ENCODE measurements at regions not wholly inside any gene's neighbourhood (a gene's known extent, or its start where the extent isn't known, plus 50 kb on each side); places are given as distances from the start of the nearest gene placed in this dataset.

DNA sequence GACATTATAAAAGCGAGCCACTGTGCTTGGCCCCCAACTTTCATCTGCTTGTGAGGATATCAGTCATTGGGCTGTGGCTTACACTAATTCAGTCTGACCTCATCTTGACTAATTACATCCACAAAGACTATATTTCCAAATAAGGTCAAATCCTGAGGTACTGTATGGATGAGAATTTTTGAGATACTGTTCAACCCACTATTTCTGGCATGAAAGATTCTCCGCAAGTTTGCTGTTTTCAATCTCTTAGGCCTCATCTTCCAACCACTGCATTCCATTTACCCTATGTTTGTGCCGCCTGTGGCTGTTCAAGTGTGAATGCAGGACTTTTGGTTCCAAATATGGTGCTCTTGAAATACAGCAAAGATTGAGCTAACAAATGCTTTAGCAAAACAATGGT is 400.9 kb upstream of the SGCD start:
- POLR2A ChIA-PET, result no interaction called here
- H3K27me3 ChIP-seq (ENCODE audit: control insufficient read depth in 1 of 2, insufficient read depth in 2 of 2, low read length in 2 of 2), result no peaks in the 10 kb centered on the region
- Mint-ChIP-seq H3K4me1 (ENCODE audit: low read depth) (no peaks in the 10 kb centered on the region), H3K4me3 (no peak overlapping the region), H3K27me3 (peaks cover 10% of the 10 kb centered on the region), H3K9me3 (no peaks in the 10 kb centered on the region), H3K27ac (no peak overlapping the region), H3K36me3 (ENCODE audit: low read depth) (no peaks in the 10 kb centered on the region)
- no peaks in the 10 kb centered on the region for H3K9me3 ChIP-seq (ENCODE audit: control insufficient read depth in 1 of 2, insufficient read depth in 1 of 2, low read length in 2 of 2)
- H3K36me3 ChIP-seq (ENCODE audit: insufficient read depth, low read length), result no peaks in the 10 kb centered on the region
- H3K27ac ChIP-seq (ENCODE audit: low read depth in 1 of 2, low read length in 2 of 2), result no peak overlapping the region
- DNase-seq (no peak), ATAC-seq (ENCODE audit: poor library complexity) (no peak)
- H3K4me1 ChIP-seq (ENCODE audit: insufficient read depth, low read length), result no peaks in the 10 kb centered on the region
- intact Hi-C loops (cut with DNase I, micrococcal nuclease), result no loop called here
- TF ChIP-seq, protein P1, sequence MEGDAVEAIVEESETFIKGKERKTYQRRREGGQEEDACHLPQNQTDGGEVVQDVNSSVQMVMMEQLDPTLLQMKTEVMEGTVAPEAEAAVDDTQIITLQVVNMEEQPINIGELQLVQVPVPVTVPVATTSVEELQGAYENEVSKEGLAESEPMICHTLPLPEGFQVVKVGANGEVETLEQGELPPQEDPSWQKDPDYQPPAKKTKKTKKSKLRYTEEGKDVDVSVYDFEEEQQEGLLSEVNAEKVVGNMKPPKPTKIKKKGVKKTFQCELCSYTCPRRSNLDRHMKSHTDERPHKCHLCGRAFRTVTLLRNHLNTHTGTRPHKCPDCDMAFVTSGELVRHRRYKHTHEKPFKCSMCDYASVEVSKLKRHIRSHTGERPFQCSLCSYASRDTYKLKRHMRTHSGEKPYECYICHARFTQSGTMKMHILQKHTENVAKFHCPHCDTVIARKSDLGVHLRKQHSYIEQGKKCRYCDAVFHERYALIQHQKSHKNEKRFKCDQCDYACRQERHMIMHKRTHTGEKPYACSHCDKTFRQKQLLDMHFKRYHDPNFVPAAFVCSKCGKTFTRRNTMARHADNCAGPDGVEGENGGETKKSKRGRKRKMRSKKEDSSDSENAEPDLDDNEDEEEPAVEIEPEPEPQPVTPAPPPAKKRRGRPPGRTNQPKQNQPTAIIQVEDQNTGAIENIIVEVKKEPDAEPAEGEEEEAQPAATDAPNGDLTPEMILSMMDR (IDR thresholded peaks at IDR 0.05), result no peak
- H3K4me3 ChIP-seq (ENCODE audit: low read length), result no peak overlapping the region
- CTCF ChIA-PET, result no interaction called here

DNA sequence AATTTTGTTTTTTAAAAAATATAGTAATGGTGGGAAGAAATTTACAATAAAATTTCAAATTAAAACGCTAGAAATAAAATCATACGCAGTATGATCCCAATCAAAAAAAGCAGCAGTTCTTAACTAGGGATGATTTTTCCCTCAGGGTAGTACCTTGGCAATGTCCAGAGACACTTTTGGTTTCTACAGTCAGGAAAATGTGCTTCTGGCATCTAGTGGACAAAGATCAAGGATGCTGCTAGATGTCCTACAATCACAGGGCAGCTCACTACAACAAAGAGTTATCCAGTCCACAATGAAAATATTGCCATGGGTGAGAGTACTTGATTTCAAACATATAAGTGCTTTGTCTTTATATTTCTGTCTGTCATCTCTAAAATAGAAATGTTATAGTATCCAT is 400.2 kb upstream of the SGCD start:
- Histone ChIP-seq H3K27me3 (ENCODE audit: control insufficient read depth in 1 of 2, insufficient read depth in 2 of 2, low read length in 2 of 2) (no peaks in the 10 kb centered on the region), H3K4me3 (ENCODE audit: low read length) (no peak overlapping the region), H3K27ac (ENCODE audit: low read depth in 1 of 2, low read length in 2 of 2) (no peak overlapping the region), H3K4me1 (ENCODE audit: insufficient read depth, low read length) (no peaks in the 10 kb centered on the region), H3K9me3 (ENCODE audit: control insufficient read depth in 1 of 2, insufficient read depth in 1 of 2, low read length in 2 of 2) (no peaks in the 10 kb centered on the region), H3K36me3 (ENCODE audit: insufficient read depth, low read length) (no peaks in the 10 kb centered on the region)
- no peak overlapping the region for H3K4me3 Mint-ChIP-seq
- TF ChIP-seq, protein P1 (IDR thresholded peaks at IDR 0.05), result no peak
- H3K36me3 Mint-ChIP-seq (ENCODE audit: low read depth), result no peaks in the 10 kb centered on the region
- H3K9me3 Mint-ChIP-seq, result no peaks in the 10 kb centered on the region
- peaks cover 5% of the 10 kb centered on the region for H3K27me3 Mint-ChIP-seq
- DNase-seq (no peak), ATAC-seq (ENCODE audit: poor library complexity) (no peak)
- intact Hi-C loops (cut with DNase I, micrococcal nuclease), result no loop called here
- ChIA-PET POLR2A (no interaction called here), CTCF (no interaction called here)
- H3K27ac Mint-ChIP-seq, result no peak overlapping the region
- no peaks in the 10 kb centered on the region for H3K4me1 Mint-ChIP-seq (ENCODE audit: low read depth)

DNA sequence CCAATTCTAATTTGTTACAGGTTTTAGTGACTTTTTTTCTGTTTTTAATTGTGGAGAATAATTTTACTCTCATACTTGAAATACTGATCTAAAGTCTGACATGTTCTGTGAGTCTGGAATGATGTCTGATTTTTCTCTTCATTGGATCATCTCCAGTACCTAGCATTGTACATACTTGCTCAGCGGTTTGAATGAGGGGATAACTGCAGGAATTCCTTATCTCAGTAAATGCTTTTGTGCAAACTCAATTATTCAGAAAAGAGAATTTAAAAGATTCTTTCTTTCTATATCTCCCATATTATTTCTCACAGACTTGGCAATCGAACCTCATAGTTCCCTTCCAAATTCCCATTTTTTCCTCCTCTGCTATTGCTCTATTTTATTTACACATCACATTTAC is 397.9 kb upstream of the SGCD start:
- TF ChIP-seq, protein P1 (IDR thresholded peaks at IDR 0.05), result no peak
- no peak overlapping the region for H3K4me3 ChIP-seq (ENCODE audit: low read length)
- no peaks in the 10 kb centered on the region for H3K27me3 Mint-ChIP-seq
- H3K27ac Mint-ChIP-seq, result no peak overlapping the region
- CTCF ChIA-PET, result no interaction called here
- H3K36me3 ChIP-seq (ENCODE audit: insufficient read depth, low read length), result no peaks in the 10 kb centered on the region
- H3K9me3 ChIP-seq (ENCODE audit: control insufficient read depth in 1 of 2, insufficient read depth in 1 of 2, low read length in 2 of 2), result no peaks in the 10 kb centered on the region
- H3K27me3 ChIP-seq (ENCODE audit: control insufficient read depth in 1 of 2, insufficient read depth in 2 of 2, low read length in 2 of 2), result no peaks in the 10 kb centered on the region
- no peak for ATAC-seq (ENCODE audit: poor library complexity)
- DNase-seq, result no peak
- no peaks in the 10 kb centered on the region for H3K4me1 ChIP-seq (ENCODE audit: insufficient read depth, low read length)
- POLR2A ChIA-PET, result no interaction called here
- intact Hi-C loops (cut with DNase I, micrococcal nuclease), result no loop called here
- no peaks in the 10 kb centered on the region for H3K9me3 Mint-ChIP-seq
- H3K27ac ChIP-seq (ENCODE audit: low read depth in 1 of 2, low read length in 2 of 2), result no peak overlapping the region
- H3K4me3 Mint-ChIP-seq, result no peak overlapping the region
- no peaks in the 10 kb centered on the region for H3K36me3 Mint-ChIP-seq (ENCODE audit: low read depth)
- no peaks in the 10 kb centered on the region for H3K4me1 Mint-ChIP-seq (ENCODE audit: low read depth)
